Neural progenitor cell (in vitro differentiated cells): ENCODE measurements at regions not wholly inside any gene's neighbourhood (a gene's known extent, or its start where the extent isn't known, plus 50 kb on each side); places are given as distances from the start of the nearest gene placed in this dataset.

Experiments
- DNase-seq: peaks from one replicate; pipeline ENCODE4 v3.0.0-alpha.2; 2016; ENCODE audit warnings: low spot score
- H2AFZ ChIP-seq: fragments of 200-600 bp; sonication (generic); replicated peaks from 2 replicates; pipeline ENCODE4 v1.6.1; 2016; ENCODE audit warnings: antibody characterized with exemption
- H3F3A ChIP-seq: fragments of 200-600 bp; sonication (generic); 2 replicates; pipeline ENCODE4 v1.6.1; 2016; ENCODE audit warnings: antibody characterized with exemption, low read depth
- H3K27ac ChIP-seq: fragments of 200-600 bp; sonication (generic); 2 replicates; pipeline ENCODE4 v1.5.1; 2016; ENCODE audit warnings: mild to moderate bottlenecking
- H3K27me3 ChIP-seq: fragments of 200-600 bp; sonication (generic); 2 replicates; pipeline ENCODE4 v1.6.1; 2016; ENCODE audit warnings: mild to moderate bottlenecking, moderate library complexity
- H3K36me3 ChIP-seq: fragments of 200-600 bp; sonication (generic); 2 replicates; pipeline ENCODE4 v1.5.1; 2016
- H3K4me1 ChIP-seq: fragments of 200-600 bp; sonication (generic); 2 replicates; pipeline ENCODE4 v1.6.1; 2016; ENCODE audit warnings: mixed run types
- H3K4me2 ChIP-seq: fragments of 200-600 bp; sonication (generic); 2 replicates; pipeline ENCODE4 v1.6.1; 2016
- H3K4me3 ChIP-seq: fragments of 200-600 bp; sonication (generic); 2 replicates; pipeline ENCODE4 v1.5.1; 2016
- H3K79me2 ChIP-seq: fragments of 200-600 bp; sonication (generic); 2 replicates; pipeline ENCODE4 v1.6.1; 2016; ENCODE audit warnings: low read depth
- H3K9ac ChIP-seq: fragments of 200-600 bp; sonication (generic); 2 replicates; pipeline ENCODE4 v1.6.1; 2016
- H3K9me3 ChIP-seq: fragments of 200-600 bp; sonication (generic); 2 replicates; pipeline ENCODE4 v1.5.1; 2016; ENCODE audit warnings: low read depth
- H4K20me1 ChIP-seq: fragments of 200-600 bp; sonication (generic); 2 replicates; pipeline ENCODE4 v1.6.1; 2016; ENCODE audit warnings: low read depth
- H3K27ac Mint-ChIP-seq: 3 replicates; pipeline ENCODE4 v1.8.0; 2021; ENCODE audit warnings: mixed read lengths
- H3K27me3 Mint-ChIP-seq: 2 replicates; pipeline ENCODE4 v1.8.0; 2022; ENCODE audit warnings: low read depth, mild to moderate bottlenecking, inconsistent platforms, moderate library complexity, mixed read lengths; ENCODE audit not compliant: insufficient read depth
- H3K36me3 Mint-ChIP-seq: 3 replicates; pipeline ENCODE4 v1.8.0; 2021; ENCODE audit warnings: mixed read lengths
- H3K4me1 Mint-ChIP-seq: 3 replicates; pipeline ENCODE4 v1.8.0; 2021; ENCODE audit warnings: mixed read lengths
- H3K4me3 Mint-ChIP-seq: 3 replicates; pipeline ENCODE4 v1.8.0; 2021; ENCODE audit warnings: mild to moderate bottlenecking, moderate library complexity, mixed read lengths
- H3K9me3 Mint-ChIP-seq: 3 replicates; pipeline ENCODE4 v1.8.0; 2020; ENCODE audit warnings: mixed read lengths
- EZH2 ChIP-seq: fragments of 200-600 bp; sonication (generic); IDR thresholded peaks from 2 replicates; pipeline ENCODE4 v1.6.1; 2017; ENCODE audit warnings: antibody characterized with exemption, mild to moderate bottlenecking, moderate library complexity
- EZH2phosphoT487 ChIP-seq: fragments of 200-600 bp; sonication (generic); IDR thresholded peaks from 2 replicates; pipeline ENCODE4 v1.6.1; 2017; ENCODE audit warnings: antibody characterized with exemption
- TF ChIP-seq, protein P1 (sequence below): fragments of 200-600 bp; sonication (generic); IDR thresholded peaks from 2 replicates; pipeline ENCODE4 v1.5.1; 2017; ENCODE audit warnings: antibody characterized with exemption, mild to moderate bottlenecking

DNA sequence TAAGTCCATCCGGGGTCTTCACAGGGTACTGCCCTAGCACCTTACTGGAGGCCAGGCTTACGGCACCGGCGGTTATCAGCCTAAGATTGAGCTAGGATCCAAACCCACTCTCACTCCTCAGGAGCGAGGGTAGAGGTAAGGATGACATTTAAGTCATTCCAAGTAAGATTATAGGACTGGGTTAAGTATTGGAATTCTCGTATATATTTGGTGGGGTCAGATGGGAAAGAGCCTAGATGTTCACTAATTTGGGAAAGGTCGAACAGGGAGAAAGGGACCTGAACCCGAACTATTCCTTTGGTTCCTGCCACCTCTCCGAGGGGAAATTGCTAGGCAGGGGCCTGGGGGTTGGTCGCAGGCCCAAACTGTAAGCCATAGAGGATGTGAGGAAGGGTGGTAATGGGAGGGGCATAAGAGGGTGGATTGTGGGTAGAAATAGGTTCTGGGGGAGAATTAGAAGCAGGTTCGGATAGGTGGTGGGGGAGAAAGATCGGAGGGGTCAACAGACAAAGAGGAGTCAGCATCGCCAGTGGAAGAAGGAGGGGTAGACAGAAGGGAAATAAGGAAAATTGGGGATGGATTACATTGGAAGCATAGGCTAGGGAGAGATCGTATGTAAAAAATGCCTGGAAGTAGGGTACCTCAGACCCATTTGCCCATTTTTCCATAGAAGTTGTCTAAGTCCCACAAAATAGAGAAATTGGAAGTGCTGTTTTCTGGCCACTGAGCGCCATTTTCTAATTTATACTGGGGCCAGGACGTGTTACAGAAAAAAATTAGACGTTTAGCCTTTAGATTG is 747.1 kb upstream of the ADGRB3 start:
- DNase-seq: no peak
- H3K9me3 ChIP-seq: no peaks in the 10 kb centered on the region
- H3K36me3 Mint-ChIP-seq: no peaks in the 10 kb centered on the region
- H3K4me3 ChIP-seq: no peak overlapping the region
- H3K27me3 ChIP-seq: no peaks in the 10 kb centered on the region
- TF ChIP-seq EZH2 (no peak), EZH2phosphoT487 (no peak)
- TF ChIP-seq, protein P1, sequence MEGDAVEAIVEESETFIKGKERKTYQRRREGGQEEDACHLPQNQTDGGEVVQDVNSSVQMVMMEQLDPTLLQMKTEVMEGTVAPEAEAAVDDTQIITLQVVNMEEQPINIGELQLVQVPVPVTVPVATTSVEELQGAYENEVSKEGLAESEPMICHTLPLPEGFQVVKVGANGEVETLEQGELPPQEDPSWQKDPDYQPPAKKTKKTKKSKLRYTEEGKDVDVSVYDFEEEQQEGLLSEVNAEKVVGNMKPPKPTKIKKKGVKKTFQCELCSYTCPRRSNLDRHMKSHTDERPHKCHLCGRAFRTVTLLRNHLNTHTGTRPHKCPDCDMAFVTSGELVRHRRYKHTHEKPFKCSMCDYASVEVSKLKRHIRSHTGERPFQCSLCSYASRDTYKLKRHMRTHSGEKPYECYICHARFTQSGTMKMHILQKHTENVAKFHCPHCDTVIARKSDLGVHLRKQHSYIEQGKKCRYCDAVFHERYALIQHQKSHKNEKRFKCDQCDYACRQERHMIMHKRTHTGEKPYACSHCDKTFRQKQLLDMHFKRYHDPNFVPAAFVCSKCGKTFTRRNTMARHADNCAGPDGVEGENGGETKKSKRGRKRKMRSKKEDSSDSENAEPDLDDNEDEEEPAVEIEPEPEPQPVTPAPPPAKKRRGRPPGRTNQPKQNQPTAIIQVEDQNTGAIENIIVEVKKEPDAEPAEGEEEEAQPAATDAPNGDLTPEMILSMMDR: no peak
- no peaks in the 10 kb centered on the region for H3F3A ChIP-seq
- no peak overlapping the region for H3K27ac Mint-ChIP-seq
- H3K4me1 Mint-ChIP-seq: no peaks in the 10 kb centered on the region
- H3K79me2 ChIP-seq: no peaks in the 10 kb centered on the region
- H4K20me1 ChIP-seq: no peaks in the 10 kb centered on the region
- no peaks in the 10 kb centered on the region for H3K36me3 ChIP-seq
- no peaks in the 10 kb centered on the region for H3K9me3 Mint-ChIP-seq
- H3K4me3 Mint-ChIP-seq: no peak overlapping the region
- peaks cover 4% of the 10 kb centered on the region for H3K27me3 Mint-ChIP-seq
- no peak overlapping the region for H3K9ac ChIP-seq
- no peak overlapping the region for H3K27ac ChIP-seq
- H2AFZ ChIP-seq: no peak overlapping the region
- H3K4me2 ChIP-seq: no peak overlapping the region
- H3K4me1 ChIP-seq: no peaks in the 10 kb centered on the region

- H2AFZ ChIP-seq: no peak overlapping the region
- H3F3A ChIP-seq: no peaks in the 10 kb centered on the region
- Mint-ChIP-seq H3K4me3 (no peak overlapping the region), H3K36me3 (no peaks in the 10 kb centered on the region), H3K4me1 (no peaks in the 10 kb centered on the region), H3K9me3 (no peaks in the 10 kb centered on the region), H3K27me3 (peaks cover 4% of the 10 kb centered on the region), H3K27ac (no peak overlapping the region)
- no peak overlapping the region for H3K9ac ChIP-seq
- no peak overlapping the region for H3K27ac ChIP-seq
- H3K79me2 ChIP-seq: no peaks in the 10 kb centered on the region
- no peaks in the 10 kb centered on the region for H3K27me3 ChIP-seq
- H3K4me3 ChIP-seq: no peak overlapping the region
- H3K36me3 ChIP-seq: no peaks in the 10 kb centered on the region
- H3K4me1 ChIP-seq: no peaks in the 10 kb centered on the region
- no peaks in the 10 kb centered on the region for H3K9me3 ChIP-seq
- TF ChIP-seq EZH2phosphoT487 (no peak), EZH2 (no peak)
- TF ChIP-seq, protein P1: no peak
- no peak overlapping the region for H3K4me2 ChIP-seq
- H4K20me1 ChIP-seq: no peaks in the 10 kb centered on the region
- DNase-seq: no peak
These were observed 747.7 kb upstream of the ADGRB3 start for GRCh38 chr6:67887419-67887746.

GRCh38 chr6:67886840-67887292 is 748.2 kb upstream of the ADGRB3 start:
- H3K27me3 Mint-ChIP-seq: peaks cover 4% of the 10 kb centered on the region

More at GRCh38 chr6:67886840-67887292, 748.2 kb upstream of the ADGRB3 start:
- H3K4me3 ChIP-seq: no peak overlapping the region
- Mint-ChIP-seq H3K4me1 (no peaks in the 10 kb centered on the region), H3K36me3 (no peaks in the 10 kb centered on the region), H3K27ac (no peak overlapping the region), H3K9me3 (no peaks in the 10 kb centered on the region), H3K4me3 (no peak overlapping the region)
- no peaks in the 10 kb centered on the region for H4K20me1 ChIP-seq
- H3K4me1 ChIP-seq: no peaks in the 10 kb centered on the region
- H3K27ac ChIP-seq: no peak overlapping the region
- DNase-seq: no peak
- H3F3A ChIP-seq: no peaks in the 10 kb centered on the region
- no peaks in the 10 kb centered on the region for H3K36me3 ChIP-seq
- no peaks in the 10 kb centered on the region for H3K79me2 ChIP-seq
- no peak overlapping the region for H3K4me2 ChIP-seq
- TF ChIP-seq, protein P1: no peak
- TF ChIP-seq EZH2: no peak
- TF ChIP-seq EZH2phosphoT487: no peak
- H2AFZ ChIP-seq: no peak overlapping the region
- no peaks in the 10 kb centered on the region for H3K9me3 ChIP-seq
- no peak overlapping the region for H3K9ac ChIP-seq
- H3K27me3 ChIP-seq: no peaks in the 10 kb centered on the region
